ENCODE measurements at regions not wholly inside any gene's neighbourhood (a gene's known extent, or its start where the extent isn't known, plus 50 kb on each side); places are given as distances from the start of the nearest gene placed in this dataset.

GRCh38 chr18:67652288-67652687 is 135.8 kb upstream of the DSEL start:
- no peak for DNase-seq (ENCODE audit: low read depth)
- H3K4me3 ChIP-seq (ENCODE audit: control insufficient read depth, low read depth, low read length): no peak overlapping the region
- no peak for TF ChIP-seq CTCF (conservative IDR thresholded peaks at IDR 0.05; ENCODE audit: control insufficient read depth, insufficient read depth, low read depth, low read length)

DNA sequence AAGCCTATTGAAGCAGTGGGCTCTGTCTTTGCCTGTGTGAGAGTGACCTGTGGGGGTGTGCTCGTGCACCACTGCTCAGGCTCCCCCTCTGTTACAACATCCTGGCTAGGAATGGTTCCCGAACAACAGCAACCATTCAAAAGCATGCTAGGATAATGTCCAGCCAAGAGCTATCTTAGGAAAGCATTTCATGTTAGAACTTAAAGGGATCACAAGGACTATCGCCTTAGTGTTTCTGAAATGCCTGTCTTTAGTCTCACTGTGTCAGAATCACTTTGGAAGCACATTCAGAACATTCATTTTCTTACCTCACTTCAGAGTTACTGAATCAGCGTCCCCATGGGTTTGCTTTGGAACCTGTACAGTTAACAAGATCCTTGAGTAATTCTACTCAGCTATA is 134.9 kb upstream of the DSEL start:
- peak; percentile 92 for DNase-seq (ENCODE audit: low read depth)
- no peak overlapping the region for H3K4me3 ChIP-seq (ENCODE audit: control insufficient read depth, low read depth, low read length)
- no peak for TF ChIP-seq CTCF (conservative IDR thresholded peaks at IDR 0.05; ENCODE audit: control insufficient read depth, insufficient read depth, low read depth, low read length)

- DNase-seq (ENCODE audit: low read depth): peak; percentile 31
- no peak for TF ChIP-seq CTCF (conservative IDR thresholded peaks at IDR 0.05; ENCODE audit: control insufficient read depth, insufficient read depth, low read depth, low read length)
- no peak overlapping the region for H3K4me3 ChIP-seq (ENCODE audit: control insufficient read depth, low read depth, low read length)
These were observed 134.3 kb upstream of the DSEL start for GRCh38 chr18:67650686-67651385.

DNA sequence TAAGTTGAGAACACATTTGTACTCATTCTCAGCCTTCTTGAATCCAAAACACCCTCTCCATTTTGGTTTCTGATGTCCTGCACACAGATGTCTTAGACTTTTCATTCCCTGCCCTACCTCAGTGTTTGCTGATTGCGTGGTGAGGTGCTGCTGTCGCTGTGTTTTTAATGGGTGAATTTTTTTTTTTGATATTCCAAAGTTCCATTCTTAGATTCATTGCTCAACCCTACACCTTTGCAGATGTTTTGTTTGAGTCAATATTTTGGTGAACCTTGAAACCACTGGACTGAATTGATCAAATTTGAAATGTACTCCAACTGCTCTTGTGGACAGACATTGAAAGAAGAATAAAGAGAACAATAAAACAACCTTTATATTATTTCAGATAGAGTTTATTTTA is 130.4 kb upstream of the DSEL start:
- DNase-seq (ENCODE audit: low read depth): no peak
- no peak overlapping the region for H3K4me3 ChIP-seq (ENCODE audit: control insufficient read depth, low read depth, low read length)
- TF ChIP-seq CTCF (conservative IDR thresholded peaks at IDR 0.05; ENCODE audit: control insufficient read depth, insufficient read depth, low read depth, low read length): no peak

DNA sequence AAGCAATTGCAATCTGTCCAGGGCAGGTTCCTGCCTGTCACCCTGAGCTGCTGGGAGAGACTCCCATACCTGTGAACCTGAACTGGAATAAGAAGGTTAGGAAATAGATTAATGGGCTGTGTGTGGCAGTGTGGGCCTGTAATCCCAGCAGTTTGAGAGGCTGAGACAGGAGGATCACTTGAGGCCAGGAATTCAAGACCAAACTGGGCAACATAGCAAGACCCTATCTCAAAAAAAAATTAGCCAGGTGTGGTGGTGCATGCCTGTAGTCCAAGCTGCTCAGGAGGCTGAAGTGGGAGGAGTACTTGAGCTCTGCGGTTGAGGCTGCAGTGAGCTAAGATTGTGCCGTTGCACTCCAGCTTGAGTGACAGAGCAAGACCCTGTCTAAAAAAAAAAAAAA is 127.7 kb upstream of the DSEL start:
- TF ChIP-seq CTCF (conservative IDR thresholded peaks at IDR 0.05; ENCODE audit: control insufficient read depth, insufficient read depth, low read depth, low read length): no peak
- no peak for DNase-seq (ENCODE audit: low read depth)
- H3K4me3 ChIP-seq (ENCODE audit: control insufficient read depth, low read depth, low read length): no peak overlapping the region

GRCh38 chr18:67639872-67640271 is 123.4 kb upstream of the DSEL start:
- no peak for TF ChIP-seq CTCF (conservative IDR thresholded peaks at IDR 0.05; ENCODE audit: control insufficient read depth, insufficient read depth, low read depth, low read length)
- peak; percentile 5 for DNase-seq (ENCODE audit: low read depth)
- H3K4me3 ChIP-seq (ENCODE audit: control insufficient read depth, low read depth, low read length): no peak overlapping the region
